ENCODE measurements at regions not wholly inside any gene's neighbourhood (a gene's known extent, or its start where the extent isn't known, plus 50 kb on each side); places are given as distances from the start of the nearest gene placed in this dataset.
A peak's percentile ranks its signal among the peaks of the same experiment; 100 is the strongest.
"Not testable (repeated sequence)": the region's sequence is repeated elsewhere in the genome, so short reads cannot be mapped to it uniquely, and the experiment has no call there.

DNA sequence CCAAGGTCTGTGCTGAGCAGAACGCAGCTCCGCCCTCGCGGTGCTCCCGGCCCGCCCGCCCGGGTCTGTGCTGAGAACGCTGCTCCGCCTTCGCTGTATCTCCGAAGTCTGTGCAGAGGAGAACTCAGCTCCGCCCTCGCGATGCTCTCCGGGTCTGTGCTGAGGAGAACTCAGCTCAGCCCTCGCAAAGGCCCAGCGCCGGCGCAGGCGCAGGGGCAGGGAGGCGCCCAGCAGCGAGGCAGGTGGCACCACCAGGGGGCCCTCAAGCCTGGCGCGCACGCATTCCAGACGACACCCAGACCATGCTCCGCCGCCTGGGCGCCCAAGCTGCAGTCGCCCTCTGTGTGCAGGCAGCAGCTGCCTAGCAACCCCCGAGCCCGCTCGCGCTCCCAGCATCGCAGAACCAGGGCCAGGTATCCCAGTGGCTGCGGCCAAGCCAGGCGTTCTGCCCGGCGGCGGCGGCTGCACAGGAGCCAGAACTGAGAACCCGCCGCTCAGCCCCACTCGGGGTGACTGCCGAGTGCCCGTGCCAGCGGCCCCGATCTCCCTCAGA lies 672.1 kb upstream of the DEFB115 start:
- intact Hi-C loops (cut with DNase I); H3K9me3 ChIP-seq; H3K4me1 ChIP-seq; H3K36me3 ChIP-seq: not testable (repeated sequence)
- peaks cover 0 to 12% (median 5%) of the 10 kb centered on the region in 7 donors for H3K27me3 ChIP-seq
- DNase-seq (peak; percentile 64 to 78), ATAC-seq (peak; percentile 41 to 100 (median 91))
- WGBS, 2 donors, result 2 to 8% methylated on average over 47 to 49 of the region's 49 CpGs
- H3K4me3 ChIP-seq, result peak overlapping the region; percentile 7 to 60 (median 50)
- peak overlapping the region in 1 of 10 donors; percentile 58 for H3K27ac ChIP-seq
- TF ChIP-seq, protein P1, sequence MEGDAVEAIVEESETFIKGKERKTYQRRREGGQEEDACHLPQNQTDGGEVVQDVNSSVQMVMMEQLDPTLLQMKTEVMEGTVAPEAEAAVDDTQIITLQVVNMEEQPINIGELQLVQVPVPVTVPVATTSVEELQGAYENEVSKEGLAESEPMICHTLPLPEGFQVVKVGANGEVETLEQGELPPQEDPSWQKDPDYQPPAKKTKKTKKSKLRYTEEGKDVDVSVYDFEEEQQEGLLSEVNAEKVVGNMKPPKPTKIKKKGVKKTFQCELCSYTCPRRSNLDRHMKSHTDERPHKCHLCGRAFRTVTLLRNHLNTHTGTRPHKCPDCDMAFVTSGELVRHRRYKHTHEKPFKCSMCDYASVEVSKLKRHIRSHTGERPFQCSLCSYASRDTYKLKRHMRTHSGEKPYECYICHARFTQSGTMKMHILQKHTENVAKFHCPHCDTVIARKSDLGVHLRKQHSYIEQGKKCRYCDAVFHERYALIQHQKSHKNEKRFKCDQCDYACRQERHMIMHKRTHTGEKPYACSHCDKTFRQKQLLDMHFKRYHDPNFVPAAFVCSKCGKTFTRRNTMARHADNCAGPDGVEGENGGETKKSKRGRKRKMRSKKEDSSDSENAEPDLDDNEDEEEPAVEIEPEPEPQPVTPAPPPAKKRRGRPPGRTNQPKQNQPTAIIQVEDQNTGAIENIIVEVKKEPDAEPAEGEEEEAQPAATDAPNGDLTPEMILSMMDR (IDR thresholded peaks at IDR 0.05), result peak in 6 of 9 donors; percentile 33 to 70 (median 62)

DNA sequence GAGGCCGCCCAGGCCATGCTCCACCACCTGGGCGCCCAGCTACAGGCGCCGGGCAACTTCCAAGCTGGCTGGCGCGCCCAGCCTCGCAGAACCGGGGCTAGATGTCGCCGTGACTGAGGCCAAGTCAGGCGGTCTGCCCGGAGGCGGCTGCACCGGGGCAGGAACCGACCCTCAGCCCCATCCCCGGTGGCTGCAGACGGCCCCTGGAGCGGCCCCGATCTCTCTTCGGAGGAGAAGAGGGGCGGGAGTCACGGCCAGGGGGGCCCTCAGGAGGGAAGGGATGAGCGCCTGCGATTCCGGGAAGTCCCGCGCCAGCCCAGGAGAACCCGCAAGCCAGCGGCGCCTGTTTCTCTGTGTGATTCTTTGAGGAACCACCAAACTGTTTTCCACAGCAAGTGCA lies 671.3 kb upstream of the DEFB115 start:
- H3K4me1 ChIP-seq; H3K36me3 ChIP-seq; intact Hi-C loops (cut with DNase I); H3K27ac ChIP-seq; ATAC-seq; H3K9me3 ChIP-seq: not testable (repeated sequence)
- peak overlapping the region in 9 of 10 donors; percentile 19 to 60 (median 50) for H3K4me3 ChIP-seq
- H3K27me3 ChIP-seq, result peaks cover 0 to 12% (median 5%) of the 10 kb centered on the region in 7 donors
- 3 to 5% methylated on average over 21 to 29 of the region's 30 CpGs for WGBS, 2 donors
- DNase-seq, result peak in 1 of 2 donors; percentile 19

DNA sequence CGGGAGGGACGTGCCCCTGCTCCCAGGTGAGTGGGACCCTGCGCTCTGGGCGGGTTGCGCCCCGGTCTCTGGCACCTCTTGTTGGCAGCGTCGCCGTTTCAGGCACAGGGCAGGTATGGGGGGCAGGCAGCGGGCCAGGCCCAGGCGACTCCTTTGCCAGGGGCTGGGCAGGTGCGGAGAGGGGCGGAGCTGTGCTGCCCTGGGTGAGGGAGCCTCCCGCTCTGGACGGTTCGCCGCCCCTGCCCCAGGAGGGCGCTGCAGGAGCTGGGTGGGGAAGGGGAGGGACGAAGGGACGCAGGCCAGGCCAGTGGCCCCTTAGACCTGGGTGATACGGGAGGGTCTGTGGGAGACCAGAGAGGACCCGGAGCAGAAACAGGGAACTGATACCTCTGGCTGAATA lies 663.9 kb upstream of the DEFB115 start:
- H3K4me1 ChIP-seq, result no peaks in the 10 kb centered on the region
- no peak overlapping the region for H3K27ac ChIP-seq
- H3K27me3 ChIP-seq, result peaks cover 0 to 5% (median 0%) of the 10 kb centered on the region in 7 donors
- intact Hi-C loops (cut with DNase I), result no loop called here
- ATAC-seq (no peak), DNase-seq (no peak)
- H3K36me3 ChIP-seq, result no peaks in the 10 kb centered on the region
- H3K4me3 ChIP-seq, result no peak overlapping the region
- peaks cover 0 to 25% (median 0%) of the 10 kb centered on the region in 11 donors for H3K9me3 ChIP-seq
- WGBS, 2 donors, result 68 to 71% methylated on average over 22 of the region's 22 CpGs
- TF ChIP-seq, protein P1 (IDR thresholded peaks at IDR 0.05), result no peak

DNA sequence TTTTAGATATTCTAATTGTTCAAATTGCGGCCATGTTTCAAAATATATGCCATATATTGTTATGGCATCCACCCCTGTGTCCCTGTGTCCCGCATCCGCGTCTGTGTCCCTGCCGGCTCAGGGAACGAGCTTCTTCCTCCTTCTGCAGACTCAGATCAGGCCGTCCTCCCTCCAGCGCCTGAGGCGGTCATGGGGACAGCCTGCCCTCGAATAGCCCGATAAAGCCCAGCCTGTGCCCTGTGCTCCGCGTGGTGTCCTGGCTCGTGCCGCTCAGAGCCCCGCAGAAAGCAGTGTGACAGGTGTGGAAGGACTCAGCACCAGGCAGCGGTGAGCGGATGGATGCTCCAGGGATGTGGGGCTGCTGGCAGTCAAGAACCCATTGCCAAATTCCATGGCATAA lies 663.4 kb upstream of the DEFB115 start:
- DNase-seq, result no peak
- Histone ChIP-seq H3K27me3 (peaks cover 0 to 5% (median 0%) of the 10 kb centered on the region in 7 donors), H3K4me1 (no peaks in the 10 kb centered on the region), H3K4me3 (no peak overlapping the region), H3K36me3 (no peaks in the 10 kb centered on the region), H3K27ac (no peak overlapping the region), H3K9me3 (peaks cover 0 to 25% (median 0%) of the 10 kb centered on the region in 11 donors)
- ATAC-seq, result no peak
- WGBS, 2 donors, result 82 to 84% methylated on average over 18 of the region's 18 CpGs
- TF ChIP-seq, protein P1 (IDR thresholded peaks at IDR 0.05), result no peak
- intact Hi-C loops (cut with DNase I), result no loop called here

DNA sequence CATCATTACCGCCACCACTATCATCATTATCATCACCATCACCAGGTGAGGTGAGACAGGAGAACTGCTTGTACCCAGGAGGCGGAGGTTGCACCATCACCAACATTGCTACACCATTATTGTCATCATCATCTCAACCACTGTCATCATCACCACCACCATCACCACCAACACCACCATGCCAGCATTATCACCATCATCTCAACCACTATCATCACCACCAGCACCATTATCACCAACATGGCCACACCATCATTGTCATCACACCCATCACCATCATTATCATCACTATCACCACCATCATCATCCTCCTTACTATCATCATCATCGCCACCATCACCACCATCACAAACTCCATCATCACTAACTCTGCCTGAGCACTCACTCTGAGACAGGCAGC lies 661.8 kb upstream of the DEFB115 start:
- WGBS, 2 donors, result 87 to 89% methylated on average over 3 of the region's 3 CpGs
- DNase-seq (no peak), ATAC-seq (no peak)
- Histone ChIP-seq H3K4me1 (no peaks in the 10 kb centered on the region), H3K36me3 (no peaks in the 10 kb centered on the region), H3K9me3 (peaks cover 0 to 25% (median 0%) of the 10 kb centered on the region in 11 donors), H3K27ac (no peak overlapping the region), H3K4me3 (no peak overlapping the region), H3K27me3 (peaks cover 0 to 5% (median 0%) of the 10 kb centered on the region in 7 donors)
- intact Hi-C loops (cut with DNase I), result no loop called here
- TF ChIP-seq, protein P1 (IDR thresholded peaks at IDR 0.05), result no peak

DNA sequence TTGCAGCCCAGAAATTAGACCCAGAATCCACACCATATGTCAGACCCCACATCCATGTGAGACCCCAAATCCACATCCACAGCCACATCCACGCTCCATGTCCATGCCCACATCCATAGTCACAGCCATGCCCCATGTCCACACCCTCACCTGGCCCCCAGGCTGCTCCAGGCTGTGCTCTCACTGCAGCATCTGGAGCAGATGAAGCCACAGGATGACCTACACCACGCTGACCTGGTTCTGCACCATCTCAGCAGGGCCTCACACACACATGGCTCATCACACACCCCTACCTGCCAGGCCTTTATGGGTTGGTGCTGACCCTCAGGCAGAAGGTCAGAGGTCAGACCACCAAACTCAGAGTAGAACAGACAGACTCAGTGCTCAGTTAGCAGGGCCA lies 660.0 kb upstream of the DEFB115 start:
- H3K36me3 ChIP-seq; DNase-seq; intact Hi-C loops (cut with DNase I); H3K4me3 ChIP-seq; H3K27ac ChIP-seq; H3K27me3 ChIP-seq; ATAC-seq; H3K4me1 ChIP-seq: not testable (repeated sequence)
- peaks cover 0 to 23% (median 0%) of the 10 kb centered on the region in 11 donors for H3K9me3 ChIP-seq
- WGBS, 2 donors, result 50 to 59% methylated on average over 2 of the region's 2 CpGs

All from heart right ventricle (tissue), 16 donors.